ENCODE measurements at regions not wholly inside any gene's neighbourhood (a gene's known extent, or its start where the extent isn't known, plus 50 kb on each side); places are given as distances from the start of the nearest gene placed in this dataset.

DNA sequence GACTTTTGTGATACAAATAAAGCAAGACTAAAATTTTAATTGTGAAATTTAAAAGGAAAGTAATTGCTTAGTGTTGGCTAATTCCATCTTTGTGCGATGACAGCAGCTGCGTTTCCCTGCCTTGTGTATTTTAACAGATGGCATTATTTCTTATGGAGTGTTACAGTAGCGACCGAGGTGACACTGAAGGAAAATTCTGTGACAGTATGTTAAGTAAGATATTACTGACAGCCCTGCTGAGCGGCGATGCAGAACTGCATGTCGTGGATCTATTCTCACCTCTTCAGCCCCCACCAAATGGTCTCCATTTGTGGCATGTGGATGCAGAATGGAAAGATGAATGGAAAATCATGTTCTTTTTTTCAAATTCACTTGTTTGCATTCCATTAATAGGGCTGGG lies 289.4 kb downstream of the RNF144B start:
- TF ChIP-seq CTCF (IDR thresholded peaks at IDR 0.05 in 2 of 3, conservative IDR thresholded peaks at IDR 0.05 in 1 of 3; ENCODE audit: insufficient read depth in 2 of 3, low read depth in 1 of 3, low read length in 3 of 3), result no peak
- TF ChIP-seq, protein P1, sequence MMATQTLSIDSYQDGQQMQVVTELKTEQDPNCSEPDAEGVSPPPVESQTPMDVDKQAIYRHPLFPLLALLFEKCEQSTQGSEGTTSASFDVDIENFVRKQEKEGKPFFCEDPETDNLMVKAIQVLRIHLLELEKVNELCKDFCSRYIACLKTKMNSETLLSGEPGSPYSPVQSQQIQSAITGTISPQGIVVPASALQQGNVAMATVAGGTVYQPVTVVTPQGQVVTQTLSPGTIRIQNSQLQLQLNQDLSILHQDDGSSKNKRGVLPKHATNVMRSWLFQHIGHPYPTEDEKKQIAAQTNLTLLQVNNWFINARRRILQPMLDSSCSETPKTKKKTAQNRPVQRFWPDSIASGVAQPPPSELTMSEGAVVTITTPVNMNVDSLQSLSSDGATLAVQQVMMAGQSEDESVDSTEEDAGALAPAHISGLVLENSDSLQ (IDR thresholded peaks at IDR 0.05), result no peak
- no peak for TF ChIP-seq MAFK (IDR thresholded peaks at IDR 0.05; ENCODE audit: low read length)
- no peak for TF ChIP-seq HDAC8 (tag; IDR thresholded peaks at IDR 0.05)
- TF ChIP-seq POLR2AphosphoS2 (IDR thresholded peaks at IDR 0.05; ENCODE audit: low read length), result no peak
